ENCODE measurements at regions not wholly inside any gene's neighbourhood (a gene's known extent, or its start where the extent isn't known, plus 50 kb on each side); places are given as distances from the start of the nearest gene placed in this dataset.
"Not testable (repeated sequence)": the region's sequence is repeated elsewhere in the genome, so short reads cannot be mapped to it uniquely, and the experiment has no call there.

- Mint-ChIP-seq H3K27ac (no peak overlapping the region), H3K36me3 (ENCODE audit: low read depth) (no peaks in the 10 kb centered on the region)
- no peak for TF ChIP-seq CTCF (IDR thresholded peaks at IDR 0.05)
These were observed 752.5 kb upstream of the PCDH10 start for GRCh38 chr4:132396636-132397035.

GRCh38 chr4:132417220-132417619 lies 731.9 kb upstream of the PCDH10 start:
- TF ChIP-seq CTCF (IDR thresholded peaks at IDR 0.05) = no peak
- Mint-ChIP-seq H3K27ac (no peak overlapping the region), H3K36me3 (ENCODE audit: low read depth) (peaks cover 5% of the 10 kb centered on the region), H3K4me1 (no peaks in the 10 kb centered on the region), H3K9me3 (peaks cover 60% of the 10 kb centered on the region), H3K27me3 (ENCODE audit: low read depth, poor library complexity) (no peaks in the 10 kb centered on the region), H3K4me3 (no peak overlapping the region)
- DNase-seq = no peak

More at GRCh38 chr4:132396636-132397035, 752.5 kb upstream of the PCDH10 start:
- Mint-ChIP-seq H3K4me1 (no peaks in the 10 kb centered on the region), H3K27me3 (ENCODE audit: low read depth, poor library complexity) (no peaks in the 10 kb centered on the region), H3K9me3 (no peaks in the 10 kb centered on the region), H3K4me3 (no peak overlapping the region)
- DNase-seq = no peak

- Mint-ChIP-seq H3K27ac (no peak overlapping the region), H3K9me3 (no peaks in the 10 kb centered on the region), H3K4me3 (no peak overlapping the region), H3K27me3 (ENCODE audit: low read depth, poor library complexity) (no peaks in the 10 kb centered on the region), H3K4me1 (no peaks in the 10 kb centered on the region), H3K36me3 (ENCODE audit: low read depth) (no peaks in the 10 kb centered on the region)
- no peak for DNase-seq
- no peak for TF ChIP-seq CTCF (IDR thresholded peaks at IDR 0.05)
These were observed 722.0 kb upstream of the PCDH10 start for GRCh38 chr4:132427125-132427524.

GRCh38 chr4:132437117-132437516 lies 712.0 kb upstream of the PCDH10 start:
- H3K27me3 Mint-ChIP-seq (ENCODE audit: low read depth, poor library complexity) = no peaks in the 10 kb centered on the region
- H3K4me3 Mint-ChIP-seq = no peak overlapping the region
- TF ChIP-seq CTCF (IDR thresholded peaks at IDR 0.05) = no peak
- no peak for DNase-seq
- no peaks in the 10 kb centered on the region for H3K36me3 Mint-ChIP-seq (ENCODE audit: low read depth)
- no peaks in the 10 kb centered on the region for H3K9me3 Mint-ChIP-seq
- no peak overlapping the region for H3K27ac Mint-ChIP-seq
- H3K4me1 Mint-ChIP-seq = no peaks in the 10 kb centered on the region

- no peak for TF ChIP-seq CTCF (IDR thresholded peaks at IDR 0.05)
- Mint-ChIP-seq H3K9me3 (peaks cover 16% of the 10 kb centered on the region), H3K4me1 (no peaks in the 10 kb centered on the region), H3K27ac (no peak overlapping the region), H3K27me3 (ENCODE audit: low read depth, poor library complexity) (no peaks in the 10 kb centered on the region), H3K36me3 (ENCODE audit: low read depth) (no peaks in the 10 kb centered on the region), H3K4me3 (no peak overlapping the region)
- DNase-seq = no peak
These were observed 703.7 kb upstream of the PCDH10 start for GRCh38 chr4:132445386-132445785.

- DNase-seq; H3K9me3 Mint-ChIP-seq; H3K36me3 Mint-ChIP-seq (ENCODE audit: low read depth); H3K27me3 Mint-ChIP-seq (ENCODE audit: low read depth, poor library complexity); H3K27ac Mint-ChIP-seq; H3K4me3 Mint-ChIP-seq; H3K4me1 Mint-ChIP-seq: not testable (repeated sequence)
These were observed 691.1 kb upstream of the PCDH10 start for GRCh38 chr4:132457987-132458386.
